ENCODE measurements at regions not wholly inside any gene's neighbourhood (a gene's known extent, or its start where the extent isn't known, plus 50 kb on each side); places are given as distances from the start of the nearest gene placed in this dataset.

DNA sequence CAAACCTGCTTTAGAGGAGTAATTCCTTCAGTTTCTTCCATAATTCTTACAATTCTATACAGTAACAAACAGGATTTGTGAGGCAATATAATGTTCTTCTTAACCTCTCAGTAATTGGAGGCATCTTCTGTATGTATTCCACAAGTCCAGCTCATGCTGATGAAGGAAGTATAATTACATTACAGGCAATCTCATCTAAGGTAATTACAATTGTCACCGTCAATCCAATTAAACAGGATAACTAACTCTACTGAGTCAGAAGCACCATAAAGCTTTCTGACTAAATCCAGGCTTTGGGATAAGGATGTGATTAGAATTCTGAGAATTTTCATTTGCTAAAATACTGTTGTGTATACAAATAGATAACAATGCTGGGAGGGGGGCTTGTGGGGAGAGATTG is 115.2 kb upstream of the SEMA6D start:
- Histone ChIP-seq H3K9me2 (ENCODE audit: insufficient read depth, low read length) (no peaks in the 10 kb centered on the region; the same call in 1 of the 2 replicates), H3K4me1 (ENCODE audit: insufficient read depth, low read length, poor library complexity, severe bottlenecking) (no peaks in the 10 kb centered on the region), H3K4me3 (ENCODE audit: low read depth, low read length, poor library complexity, severe bottlenecking) (no peak overlapping the region), H2AFZ (ENCODE audit: low read length) (no peak overlapping the region), H3K9me3 (ENCODE audit: low read length) (no peaks in the 10 kb centered on the region), H3K27ac (ENCODE audit: low read depth, low read length, poor library complexity, severe bottlenecking) (no peak overlapping the region), H3K4me2 (ENCODE audit: low read length) (no peak overlapping the region), H3K79me2 (ENCODE audit: insufficient read depth, low read depth, low read length) (no peaks in the 10 kb centered on the region), H4K20me1 (ENCODE audit: insufficient read depth, low read length) (no peaks in the 10 kb centered on the region), H3K36me3 (ENCODE audit: insufficient read depth, low read length) (no peaks in the 10 kb centered on the region)
- TF ChIP-seq, protein P1, sequence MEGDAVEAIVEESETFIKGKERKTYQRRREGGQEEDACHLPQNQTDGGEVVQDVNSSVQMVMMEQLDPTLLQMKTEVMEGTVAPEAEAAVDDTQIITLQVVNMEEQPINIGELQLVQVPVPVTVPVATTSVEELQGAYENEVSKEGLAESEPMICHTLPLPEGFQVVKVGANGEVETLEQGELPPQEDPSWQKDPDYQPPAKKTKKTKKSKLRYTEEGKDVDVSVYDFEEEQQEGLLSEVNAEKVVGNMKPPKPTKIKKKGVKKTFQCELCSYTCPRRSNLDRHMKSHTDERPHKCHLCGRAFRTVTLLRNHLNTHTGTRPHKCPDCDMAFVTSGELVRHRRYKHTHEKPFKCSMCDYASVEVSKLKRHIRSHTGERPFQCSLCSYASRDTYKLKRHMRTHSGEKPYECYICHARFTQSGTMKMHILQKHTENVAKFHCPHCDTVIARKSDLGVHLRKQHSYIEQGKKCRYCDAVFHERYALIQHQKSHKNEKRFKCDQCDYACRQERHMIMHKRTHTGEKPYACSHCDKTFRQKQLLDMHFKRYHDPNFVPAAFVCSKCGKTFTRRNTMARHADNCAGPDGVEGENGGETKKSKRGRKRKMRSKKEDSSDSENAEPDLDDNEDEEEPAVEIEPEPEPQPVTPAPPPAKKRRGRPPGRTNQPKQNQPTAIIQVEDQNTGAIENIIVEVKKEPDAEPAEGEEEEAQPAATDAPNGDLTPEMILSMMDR (conservative IDR thresholded peaks at IDR 0.05; ENCODE audit: low read length), result no peak
- no peak for TF ChIP-seq EZH2phosphoT487 (IDR thresholded peaks at IDR 0.05; ENCODE audit: borderline replicate concordance, low read depth, low read length)
- no TSS peak for BruUV-seq (replicated peaks)
- POLR2A ChIA-PET, result interaction anchor here (0.7 kb wide), 1 partner anchor 15 kb away, joined by 3 read pairs; no protein-coding TSS in a partner anchor
- intact Hi-C loops (cut with micrococcal nuclease; ENCODE audit: unreplicated experiment), result no loop called here
- DNase-seq (ENCODE audit: low spot score), result no peak
- CTCF ChIA-PET (ENCODE audit: unreplicated experiment), result no interaction called here

DNA sequence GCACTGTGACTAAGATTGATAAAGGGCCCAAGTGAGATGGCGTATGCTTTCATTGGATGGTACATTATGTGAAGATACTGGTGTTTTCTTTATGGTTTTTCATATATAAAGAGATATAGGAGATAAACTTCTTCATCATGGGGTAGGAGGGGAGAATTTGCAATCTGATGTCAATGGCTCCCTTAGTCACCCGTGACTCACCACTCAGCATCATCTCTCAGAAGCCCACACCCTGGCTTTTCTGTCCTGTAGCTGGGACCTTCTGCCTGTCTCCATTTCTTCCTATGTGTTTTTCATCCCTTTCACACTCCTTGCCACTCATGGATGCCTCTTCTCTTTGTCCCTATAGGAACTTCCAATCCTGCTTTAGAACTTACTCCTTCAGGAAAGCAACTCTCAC is 114.3 kb upstream of the SEMA6D start:
- no peak for DNase-seq (ENCODE audit: low spot score)
- Histone ChIP-seq H3K9me3 (ENCODE audit: low read length) (no peaks in the 10 kb centered on the region), H2AFZ (ENCODE audit: low read length) (no peak overlapping the region), H3K79me2 (ENCODE audit: insufficient read depth, low read depth, low read length) (no peaks in the 10 kb centered on the region), H3K4me2 (ENCODE audit: low read length) (no peak overlapping the region), H4K20me1 (ENCODE audit: insufficient read depth, low read length) (no peaks in the 10 kb centered on the region), H3K4me1 (ENCODE audit: insufficient read depth, low read length, poor library complexity, severe bottlenecking) (no peaks in the 10 kb centered on the region), H3K4me3 (ENCODE audit: low read depth, low read length, poor library complexity, severe bottlenecking) (no peak overlapping the region), H3K36me3 (ENCODE audit: insufficient read depth, low read length) (no peaks in the 10 kb centered on the region), H3K27ac (ENCODE audit: low read depth, low read length, poor library complexity, severe bottlenecking) (no peak overlapping the region), H3K9me2 (ENCODE audit: insufficient read depth, low read length) (no peaks in the 10 kb centered on the region; the same call in 1 of the 2 replicates)
- CTCF ChIA-PET (ENCODE audit: unreplicated experiment), result no interaction called here
- intact Hi-C loops (cut with micrococcal nuclease; ENCODE audit: unreplicated experiment), result no loop called here
- no peak for TF ChIP-seq EZH2phosphoT487 (IDR thresholded peaks at IDR 0.05; ENCODE audit: borderline replicate concordance, low read depth, low read length)
- TF ChIP-seq, protein P1 (conservative IDR thresholded peaks at IDR 0.05; ENCODE audit: low read length), result no peak
- BruUV-seq (replicated peaks), result no TSS peak
- POLR2A ChIA-PET, result no interaction called here

DNA sequence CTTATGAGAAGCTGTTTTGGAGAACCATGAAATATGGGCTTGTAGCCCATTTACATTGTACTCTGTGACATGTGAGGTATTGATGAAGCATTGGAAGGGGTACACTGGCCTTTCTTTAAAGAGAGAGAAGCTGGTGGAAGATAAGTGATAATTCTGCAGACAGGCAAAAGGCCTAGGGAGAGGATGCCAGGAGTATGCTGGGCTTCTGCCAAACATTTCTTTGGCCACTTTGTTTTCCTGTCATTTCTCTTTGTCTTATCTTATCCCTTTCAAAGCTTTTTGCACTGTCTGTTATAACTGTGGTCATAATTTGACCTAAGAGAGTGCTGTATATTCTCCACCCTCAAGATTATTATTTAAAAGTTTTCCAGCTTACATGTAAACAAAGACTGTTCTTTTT is 109.6 kb upstream of the SEMA6D start:
- no peaks in the 10 kb centered on the region for H3K36me3 ChIP-seq (ENCODE audit: insufficient read depth, low read length)
- BruUV-seq (replicated peaks), result no TSS peak
- DNase-seq (ENCODE audit: low spot score), result no peak
- H3K4me3 ChIP-seq (ENCODE audit: low read depth, low read length, poor library complexity, severe bottlenecking), result no peak overlapping the region
- ChIA-PET CTCF (ENCODE audit: unreplicated experiment) (no interaction called here), POLR2A (no interaction called here)
- no peak overlapping the region for H3K27ac ChIP-seq (ENCODE audit: low read depth, low read length, poor library complexity, severe bottlenecking)
- H3K4me1 ChIP-seq (ENCODE audit: insufficient read depth, low read length, poor library complexity, severe bottlenecking), result no peaks in the 10 kb centered on the region
- no peaks in the 10 kb centered on the region for H3K9me3 ChIP-seq (ENCODE audit: low read length)
- no peak overlapping the region for H3K4me2 ChIP-seq (ENCODE audit: low read length)
- no peak overlapping the region for H2AFZ ChIP-seq (ENCODE audit: low read length)
- H3K79me2 ChIP-seq (ENCODE audit: insufficient read depth, low read depth, low read length), result no peaks in the 10 kb centered on the region
- TF ChIP-seq EZH2phosphoT487 (IDR thresholded peaks at IDR 0.05; ENCODE audit: borderline replicate concordance, low read depth, low read length), result no peak
- TF ChIP-seq, protein P1 (conservative IDR thresholded peaks at IDR 0.05; ENCODE audit: low read length), result no peak
- intact Hi-C loops (cut with micrococcal nuclease; ENCODE audit: unreplicated experiment), result no loop called here
- H3K9me2 ChIP-seq (ENCODE audit: insufficient read depth, low read length), result no peaks in the 10 kb centered on the region; the same call in 1 of the 2 replicates
- no peaks in the 10 kb centered on the region for H4K20me1 ChIP-seq (ENCODE audit: insufficient read depth, low read length)

Measured in OCI-LY7 (cell line).